GM12873 (cell line): ENCODE measurements at regions not wholly inside any gene's neighbourhood (a gene's known extent, or its start where the extent isn't known, plus 50 kb on each side); places are given as distances from the start of the nearest gene placed in this dataset.

Experiments
- CTCF ChIP-seq: IDR thresholded peaks from 2 replicates; pipeline ENCODE4 v1.5.1; 2012; ENCODE audit warnings: low read depth, mild to moderate bottlenecking, moderate library complexity, low read length, control low read depth; ENCODE audit not compliant: insufficient read depth; ENCODE audit errors: missing control alignments

DNA sequence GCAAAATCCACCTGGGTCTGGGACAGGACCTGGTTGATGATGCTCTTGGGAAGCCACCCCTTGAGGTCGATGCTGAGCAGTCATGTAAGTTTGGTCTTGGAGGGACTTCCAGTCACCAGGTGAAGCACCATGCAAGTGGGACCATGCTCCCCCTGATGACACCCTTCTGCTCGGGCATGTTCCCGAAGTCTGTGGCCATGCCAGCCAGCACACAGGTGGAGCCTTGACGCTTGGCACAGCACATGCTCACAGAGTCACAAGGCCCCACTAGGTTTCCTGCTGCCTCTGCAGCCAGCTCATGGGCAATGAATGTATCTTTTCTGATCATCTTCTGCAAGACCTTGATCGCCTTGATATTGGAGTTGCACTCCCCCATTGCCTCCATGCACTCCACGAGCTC, 1920.2 kb downstream of the PCDH9 start:
- no peak for TF ChIP-seq CTCF

- TF ChIP-seq CTCF = no peak
Measured at GRCh38 chr13:65307056-65307455, 1923.1 kb downstream of the PCDH9 start.

DNA sequence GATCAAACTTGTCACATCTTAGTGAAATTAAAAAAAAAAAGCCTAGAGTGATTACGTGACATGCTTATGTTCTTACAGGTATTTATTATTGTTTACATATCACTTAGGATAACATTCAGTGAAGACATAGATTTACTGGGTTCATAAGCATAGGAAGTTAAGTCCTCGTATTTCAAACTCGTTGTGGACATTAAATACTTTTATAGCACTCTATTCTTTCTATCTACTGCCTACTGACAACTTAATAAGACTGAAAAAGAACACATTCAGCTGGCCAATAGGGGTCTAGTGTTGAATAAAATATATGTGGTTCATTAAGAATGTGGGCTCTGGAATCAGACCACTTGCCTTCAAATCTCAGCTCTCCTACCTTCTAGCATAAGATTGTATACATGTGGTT, 1927.4 kb downstream of the PCDH9 start:
- TF ChIP-seq CTCF = no peak

DNA sequence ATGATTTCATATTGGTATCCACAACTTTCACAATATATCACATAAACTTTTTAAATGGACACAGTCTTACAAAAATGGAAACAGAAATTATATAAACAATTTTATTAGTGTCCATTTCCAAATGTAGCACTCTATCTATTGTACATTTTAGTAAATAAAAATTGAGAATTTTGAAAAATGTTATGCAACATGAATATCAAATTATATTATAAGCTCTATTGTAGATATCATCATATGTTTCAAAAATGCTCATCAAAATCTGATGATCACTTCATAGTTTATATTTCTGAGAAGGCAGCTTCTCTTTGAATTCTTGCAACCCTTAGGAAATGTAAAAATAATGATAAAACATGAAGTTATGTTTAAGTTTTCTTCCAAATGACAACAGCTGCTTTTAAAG, 1928.6 kb downstream of the PCDH9 start:
- no peak for TF ChIP-seq CTCF

DNA sequence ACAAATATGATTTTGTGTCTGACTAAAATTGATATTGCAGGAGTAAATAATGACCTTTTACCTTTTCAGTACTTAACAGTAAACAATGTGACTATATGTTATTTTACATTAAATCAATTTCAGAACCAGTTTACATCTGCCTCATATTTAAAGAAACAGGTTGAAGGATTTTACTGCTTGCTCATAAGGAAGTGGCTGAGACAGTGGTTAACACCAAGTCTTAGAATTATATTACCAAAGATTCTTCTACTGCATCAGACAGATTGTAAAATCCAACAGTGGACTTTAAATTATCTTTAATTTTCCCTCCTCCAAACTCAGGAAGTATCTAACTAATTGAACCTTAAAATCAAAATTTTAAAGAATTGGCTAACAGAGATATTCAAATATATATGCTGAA, 1929.9 kb downstream of the PCDH9 start:
- no peak for TF ChIP-seq CTCF

DNA sequence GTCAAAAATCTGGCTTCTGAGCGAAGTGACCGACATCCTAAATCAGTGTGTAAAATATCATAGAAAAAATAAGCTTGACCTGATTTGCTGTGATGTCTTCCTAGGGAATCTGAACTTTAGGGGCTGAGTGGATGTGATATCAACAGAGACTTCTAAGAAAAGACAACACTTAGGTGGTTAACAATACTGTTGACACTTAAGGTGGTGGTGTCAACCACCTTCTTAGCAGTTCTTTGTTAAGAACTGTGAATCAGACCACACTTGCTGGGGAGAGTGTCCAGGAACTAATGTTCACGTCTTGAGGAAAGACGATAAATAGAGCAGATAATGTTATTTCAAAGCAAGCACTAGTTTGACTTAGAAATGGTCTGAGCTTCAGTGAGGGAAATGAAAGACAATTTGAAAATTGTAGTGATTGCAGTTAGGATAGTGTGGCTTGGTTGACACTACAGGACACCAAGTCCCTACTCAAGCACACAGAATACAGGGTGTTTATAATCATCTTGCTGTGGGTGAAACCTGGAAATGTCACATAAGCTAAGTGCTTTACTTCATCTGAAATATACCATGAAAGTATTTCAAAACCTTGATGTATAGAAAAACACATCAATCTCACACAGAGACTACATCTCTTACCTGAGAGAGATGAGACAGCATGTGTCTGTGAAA, 1936.5 kb downstream of the PCDH9 start:
- TF ChIP-seq CTCF = no peak

DNA sequence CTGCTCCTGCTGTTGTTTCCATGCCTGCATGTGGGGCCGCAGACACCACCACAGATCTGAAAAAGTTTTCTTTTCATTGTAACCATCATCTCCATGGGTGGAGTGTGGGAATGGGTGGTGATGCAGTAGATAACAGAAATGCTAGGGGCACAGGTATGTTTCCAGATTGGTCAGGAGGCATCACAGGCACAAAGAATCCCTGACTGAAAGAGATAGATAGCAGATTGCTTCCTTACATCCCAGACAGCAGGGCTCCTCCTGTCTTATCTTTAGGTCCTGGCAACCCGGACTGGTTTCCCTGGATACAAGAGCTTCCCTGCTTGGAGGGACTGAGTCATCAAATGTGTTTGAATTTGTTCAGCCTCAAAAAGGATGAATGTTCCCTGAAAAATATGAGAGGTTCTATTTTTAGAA, 1937.6 kb downstream of the PCDH9 start:
- TF ChIP-seq CTCF = no peak
